GM18907 (cell line): ENCODE measurements at regions not wholly inside any gene's neighbourhood (a gene's known extent, or its start where the extent isn't known, plus 50 kb on each side); places are given as distances from the start of the nearest gene placed in this dataset.
"Not testable (repeated sequence)": the region's sequence is repeated elsewhere in the genome, so short reads cannot be mapped to it uniquely, and the experiment has no call there.

Experiments
- ATAC-seq: cut with Tn5 transposase; IDR thresholded peaks from one replicate; pipeline ENCODE4 v1.9.1; 2021; ENCODE audit warnings: mild to moderate bottlenecking, moderate library complexity; ENCODE audit not compliant: unreplicated experiment

DNA sequence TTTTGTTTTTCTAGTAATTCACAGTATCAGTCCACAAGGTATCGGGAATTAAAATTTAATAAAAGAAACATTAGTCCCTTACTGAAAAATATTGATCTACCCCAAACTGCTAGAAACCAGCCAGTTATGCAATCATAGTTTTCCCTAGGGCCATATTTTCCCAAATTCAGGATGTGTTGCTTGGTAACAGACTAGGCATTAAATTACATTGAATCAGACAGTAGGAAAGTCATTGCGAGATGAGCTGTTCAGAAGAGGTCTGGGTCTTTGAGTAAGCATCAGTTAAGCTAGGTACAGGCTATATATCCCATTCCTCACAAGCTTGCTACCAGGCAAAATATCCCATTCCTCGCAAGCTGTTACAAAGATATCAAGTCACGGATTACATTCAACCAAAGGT is 123.0 kb upstream of the CCDC150 start:
- no peak for ATAC-seq

DNA sequence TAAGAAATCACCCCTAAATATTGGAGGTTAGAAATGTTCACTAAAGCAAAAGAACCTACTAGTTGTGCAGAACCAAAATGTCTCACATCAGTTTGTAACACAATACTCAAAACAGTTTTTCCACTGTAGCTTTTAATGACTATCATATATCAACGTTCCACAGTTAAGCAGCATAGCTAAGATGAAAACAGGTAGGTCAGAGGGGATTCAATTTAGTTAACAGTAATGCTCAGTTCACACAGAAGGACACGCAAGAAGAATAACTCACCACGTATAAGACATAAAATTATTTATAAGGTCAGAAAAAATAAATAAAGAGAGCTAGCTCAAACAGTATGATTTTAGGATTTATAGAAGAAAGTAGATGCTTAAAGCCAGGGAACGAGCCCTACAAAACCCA is 118.9 kb upstream of the CCDC150 start:
- ATAC-seq, result no peak

- not testable (repeated sequence) for ATAC-seq
These were observed 112.4 kb upstream of the CCDC150 start for GRCh38 chr2:196526981-196527725.

DNA sequence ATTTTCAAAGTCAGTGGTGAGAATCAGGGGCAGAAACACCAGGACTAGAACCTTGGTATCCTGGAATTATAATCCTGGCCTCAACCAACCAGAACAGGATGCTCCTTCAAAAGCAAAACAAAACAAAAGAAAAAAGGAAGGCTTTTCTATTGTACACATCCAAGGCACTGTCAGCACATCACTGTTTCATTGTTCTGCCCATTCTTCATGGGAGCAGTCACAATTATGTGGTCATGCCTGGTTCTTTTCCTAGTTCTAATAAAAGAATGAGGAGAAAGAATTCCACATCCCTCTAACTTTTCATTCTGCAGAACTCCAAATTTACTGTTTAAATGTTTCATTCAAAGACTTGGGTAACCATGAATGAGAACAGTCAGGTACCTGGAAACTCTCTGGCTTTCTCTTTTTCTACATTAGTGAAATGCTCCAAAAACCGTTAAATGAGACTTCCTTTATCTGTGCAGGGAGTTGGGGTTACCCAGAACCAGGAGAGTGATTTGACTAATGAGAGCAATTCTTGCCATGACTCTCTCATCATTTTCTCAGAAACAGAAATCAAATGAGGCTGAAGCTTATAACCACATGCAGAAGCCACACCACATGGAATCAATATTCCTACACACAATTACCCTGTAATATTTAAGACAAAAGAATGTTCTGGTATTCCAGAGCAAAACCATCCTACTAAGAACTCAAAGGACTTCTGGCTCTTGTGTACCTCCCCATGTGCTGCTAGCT is 110.9 kb upstream of the CCDC150 start:
- ATAC-seq, result no peak

DNA sequence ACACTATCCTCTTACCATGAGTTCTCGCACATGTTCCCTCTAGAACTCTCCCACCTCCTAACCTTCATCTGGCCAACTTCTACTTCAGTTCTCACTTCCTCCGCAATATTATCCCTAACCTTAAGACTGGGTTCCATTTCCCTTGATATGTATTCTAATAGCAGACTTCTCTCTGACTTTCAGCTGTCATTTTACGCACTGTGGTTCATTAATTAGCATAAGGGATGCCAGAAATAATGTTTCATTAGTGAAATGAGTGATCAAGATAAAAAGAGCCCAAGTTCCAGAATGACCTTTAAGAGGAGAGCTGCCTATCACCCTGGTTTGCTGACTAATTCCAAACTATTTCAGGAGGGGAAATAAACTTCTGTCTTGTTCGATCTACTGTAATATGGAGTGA is 108.6 kb upstream of the CCDC150 start:
- ATAC-seq, result no peak

GRCh38 chr2:196533772-196534397 is 105.6 kb upstream of the CCDC150 start:
- ATAC-seq, result no peak

GRCh38 chr2:196534495-196534894 is 105.0 kb upstream of the CCDC150 start:
- ATAC-seq, result no peak

DNA sequence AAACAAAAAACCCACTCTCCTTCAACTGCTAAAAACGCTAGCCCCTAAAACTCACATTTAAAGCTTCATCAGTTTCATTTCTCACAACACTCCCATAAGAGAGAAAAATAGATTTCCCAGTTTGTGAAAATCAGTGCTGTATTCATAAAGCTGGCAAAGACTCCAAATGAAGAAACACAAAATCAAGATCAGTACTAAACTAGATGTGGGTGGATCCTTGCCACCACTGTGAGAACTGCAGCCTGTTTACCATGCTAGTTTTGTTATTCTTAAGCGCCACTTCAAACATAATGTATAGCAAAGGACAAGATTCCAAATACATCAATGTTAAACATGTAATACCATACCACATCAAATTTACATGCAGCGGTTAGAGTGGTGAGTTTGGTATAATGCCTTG is 104.5 kb upstream of the CCDC150 start:
- no peak for ATAC-seq

- no peak for ATAC-seq
These were observed 103.8 kb upstream of the CCDC150 start for GRCh38 chr2:196535742-196536141.

GRCh38 chr2:196537311-196537710 is 102.2 kb upstream of the CCDC150 start:
- ATAC-seq, result no peak

DNA sequence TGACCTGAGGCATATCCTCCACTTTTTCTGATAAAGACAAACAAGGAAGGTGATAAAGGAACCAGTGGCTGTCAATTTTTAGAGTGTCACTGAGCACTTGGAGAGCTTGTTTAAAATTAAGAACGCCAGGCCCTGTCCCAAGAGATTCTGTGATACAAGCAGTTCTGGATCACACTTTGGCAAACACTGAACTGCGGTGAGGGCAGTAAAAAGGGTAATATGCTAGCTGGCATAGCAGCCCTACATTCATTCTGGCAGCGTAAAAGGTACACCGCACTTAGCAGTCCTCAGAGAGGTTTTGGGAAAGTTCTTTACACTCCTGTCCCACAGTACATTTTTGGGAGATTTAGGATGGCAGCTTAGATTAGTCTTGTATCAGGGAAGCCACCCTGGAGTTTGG is 101.3 kb upstream of the CCDC150 start:
- no peak for ATAC-seq

DNA sequence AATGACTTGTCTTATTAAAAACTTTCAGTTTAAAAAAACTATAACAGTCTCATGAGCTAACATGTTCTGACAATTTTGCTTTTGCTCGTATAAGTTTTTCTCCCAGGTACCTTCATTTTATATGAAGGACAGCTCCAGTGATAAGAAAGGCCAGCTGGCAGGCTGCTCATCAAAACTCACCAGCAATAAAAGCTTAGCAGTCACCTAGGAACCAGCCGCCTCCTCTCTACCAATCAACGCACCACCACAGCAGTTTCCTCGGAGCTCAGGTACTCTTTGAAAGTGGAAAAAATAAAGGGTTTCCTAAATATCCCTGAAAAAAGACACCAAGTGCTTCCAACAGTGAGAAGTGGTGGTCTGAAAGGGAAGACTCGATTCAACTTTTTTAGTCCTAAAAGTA is 100.9 kb upstream of the CCDC150 start:
- no peak for ATAC-seq

DNA sequence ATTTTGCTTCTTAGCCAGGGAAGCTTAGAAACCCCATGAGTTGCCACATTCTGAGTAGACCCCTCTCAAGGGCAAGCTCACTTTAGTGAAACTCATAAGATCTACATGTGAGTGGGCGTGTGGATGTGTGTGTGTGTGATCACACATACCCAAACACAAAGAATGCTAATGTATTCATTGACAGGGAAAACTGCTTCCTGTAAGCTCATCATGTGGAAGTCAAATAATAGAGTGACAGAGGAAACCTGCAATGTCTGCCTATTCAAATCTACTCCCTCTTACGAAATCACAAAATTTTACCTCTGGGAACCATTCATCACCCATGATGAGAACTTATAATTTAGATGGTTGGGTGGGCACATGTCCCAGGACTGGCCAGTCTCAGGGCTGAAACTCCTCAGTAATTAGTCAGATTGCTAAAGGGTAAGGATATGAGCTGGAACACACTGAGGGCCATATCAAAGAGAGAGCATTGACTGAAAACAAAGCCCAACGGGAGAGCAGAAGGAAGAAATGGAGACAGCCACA is 94.5 kb upstream of the CCDC150 start:
- no peak for ATAC-seq

DNA sequence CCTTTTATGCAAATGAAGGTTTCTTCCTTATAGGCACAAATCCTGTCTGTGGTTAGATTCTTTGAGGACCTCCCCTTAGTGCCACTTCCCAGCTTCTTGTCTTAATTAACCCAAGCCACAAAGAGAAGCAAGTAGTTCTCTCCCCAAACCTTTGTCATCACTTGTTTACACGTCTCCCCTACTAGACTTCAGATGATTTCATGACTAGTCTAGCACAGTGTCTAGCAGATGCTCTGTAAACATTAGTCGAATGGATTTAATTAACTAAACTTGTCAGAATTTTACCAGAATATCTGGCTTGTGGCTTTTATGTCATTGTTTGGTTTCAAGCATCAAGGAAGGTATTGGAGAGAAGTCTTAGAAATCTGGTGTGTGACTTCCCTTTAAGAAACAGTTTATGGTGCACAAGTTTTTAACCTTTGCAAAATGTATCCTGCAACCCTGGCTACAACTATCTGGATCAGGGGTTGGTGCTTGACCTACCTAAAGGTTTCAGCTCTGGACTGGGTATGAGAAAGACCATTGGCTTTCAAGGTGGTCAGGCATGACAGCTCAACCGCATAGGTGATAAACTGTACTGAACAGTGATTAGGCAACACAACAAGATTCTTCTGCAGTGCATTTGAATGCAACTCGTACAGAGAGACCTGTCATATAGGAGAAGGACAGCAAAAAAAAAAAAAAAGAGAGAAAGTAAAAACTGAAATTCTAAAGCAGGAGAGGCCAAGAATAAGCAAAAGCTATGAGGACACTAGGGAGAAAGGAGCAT is 93.2 kb upstream of the CCDC150 start:
- no peak for ATAC-seq

- ATAC-seq, result no peak
These were observed 90.5 kb upstream of the CCDC150 start for GRCh38 chr2:196549052-196549451.

GRCh38 chr2:196551014-196551413 is 88.5 kb upstream of the CCDC150 start:
- ATAC-seq, result no peak

GRCh38 chr2:196555161-196555560 is 84.4 kb upstream of the CCDC150 start:
- ATAC-seq, result no peak

GRCh38 chr2:196555726-196556125 is 83.8 kb upstream of the CCDC150 start:
- no peak for ATAC-seq

DNA sequence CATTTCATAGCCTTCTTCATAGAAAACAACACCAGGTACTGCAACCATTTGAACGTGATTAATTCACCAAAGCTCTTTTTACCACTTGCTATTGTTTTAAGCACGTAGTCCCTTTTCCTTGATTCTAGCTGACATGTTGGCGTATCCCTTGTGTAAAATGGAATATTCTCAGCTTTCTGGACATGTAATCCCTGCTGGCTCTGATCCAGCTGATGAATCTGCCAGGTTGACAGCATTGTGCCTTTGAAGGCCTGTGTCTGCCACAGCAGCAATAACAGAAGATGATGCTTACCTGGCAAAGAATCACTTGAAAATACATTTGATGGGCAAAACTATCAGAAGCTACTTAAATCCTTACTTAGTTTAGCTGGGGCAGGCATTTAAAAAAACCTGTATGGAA is 81.0 kb upstream of the CCDC150 start:
- no peak for ATAC-seq

DNA sequence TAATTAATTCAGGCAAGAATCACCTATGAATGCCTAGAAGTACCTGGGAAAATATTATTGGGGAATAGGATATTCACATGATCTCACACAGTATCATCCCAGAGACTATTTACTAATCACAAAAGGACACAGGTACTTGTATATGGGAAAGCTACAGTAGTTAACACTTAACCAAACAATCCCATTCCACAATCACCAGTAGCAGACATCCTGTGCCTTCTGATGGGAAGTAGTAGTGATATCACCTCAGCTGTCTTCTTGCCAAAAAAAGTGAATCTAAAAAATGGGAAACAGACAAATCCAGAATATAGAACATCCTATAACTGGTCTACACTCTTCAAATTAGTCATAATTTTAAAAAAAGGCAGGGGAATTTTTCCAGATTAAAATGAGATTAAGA is 75.6 kb upstream of the CCDC150 start:
- ATAC-seq, result no peak

GRCh38 chr2:196565106-196565765 is 74.3 kb upstream of the CCDC150 start:
- no peak for ATAC-seq
